NK-92 (cell line): ENCODE measurements at regions not wholly inside any gene's neighbourhood (a gene's known extent, or its start where the extent isn't known, plus 50 kb on each side); places are given as distances from the start of the nearest gene placed in this dataset.
"Not testable (repeated sequence)": the region's sequence is repeated elsewhere in the genome, so short reads cannot be mapped to it uniquely, and the experiment has no call there.

Experiments used
- DNase-seq: peaks from one replicate; lab custom pipeline; 2025; ENCODE audit not compliant: unreplicated experiment; lab: John Stamatoyannopoulos, UW

GRCh38 chr5:99081711-99082110 is 152.9 kb upstream of the CHD1 start:
- no peak for DNase-seq

GRCh38 chr5:99076723-99077640 is 148.2 kb upstream of the CHD1 start:
- DNase-seq, result no peak

- no peak for DNase-seq
Observed at GRCh38 chr5:99072846-99073245, 144.0 kb upstream of the CHD1 start.

- no peak for DNase-seq
Observed at GRCh38 chr5:99070822-99071221, 142.0 kb upstream of the CHD1 start.

- no peak for DNase-seq
Observed at GRCh38 chr5:99070362-99070761, 141.6 kb upstream of the CHD1 start.

- no peak for DNase-seq
Observed at GRCh38 chr5:99068944-99069650, 140.3 kb upstream of the CHD1 start.

GRCh38 chr5:99063737-99064136 is 134.9 kb upstream of the CHD1 start:
- DNase-seq, result no peak

GRCh38 chr5:99061711-99062110 is 132.9 kb upstream of the CHD1 start:
- DNase-seq, result no peak

GRCh38 chr5:99061299-99061698 is 132.5 kb upstream of the CHD1 start:
- no peak for DNase-seq

GRCh38 chr5:99060306-99061261 is 131.8 kb upstream of the CHD1 start:
- peak; percentile 16 for DNase-seq

- DNase-seq, result no peak
Observed at GRCh38 chr5:99059685-99060084, 130.9 kb upstream of the CHD1 start.

- DNase-seq, result no peak
Observed at GRCh38 chr5:99058466-99058865, 129.7 kb upstream of the CHD1 start.

- DNase-seq, result no peak
Observed at GRCh38 chr5:99054972-99055371, 126.2 kb upstream of the CHD1 start.

- no peak for DNase-seq
Observed at GRCh38 chr5:99045871-99046270, 117.1 kb upstream of the CHD1 start.

- not testable (repeated sequence) for DNase-seq
Observed at GRCh38 chr5:99043257-99043656, 114.5 kb upstream of the CHD1 start.

GRCh38 chr5:99037668-99038067 is 108.9 kb upstream of the CHD1 start:
- no peak for DNase-seq

GRCh38 chr5:99035942-99036341 is 107.1 kb upstream of the CHD1 start:
- no peak for DNase-seq

GRCh38 chr5:99034336-99034735 is 105.5 kb upstream of the CHD1 start:
- DNase-seq, result no peak

- DNase-seq, result no peak
Observed at GRCh38 chr5:99033014-99033900, 104.5 kb upstream of the CHD1 start.
